ACC112 (cell line): ENCODE measurements at regions not wholly inside any gene's neighbourhood (a gene's known extent, or its start where the extent isn't known, plus 50 kb on each side); places are given as distances from the start of the nearest gene placed in this dataset.
A peak's percentile ranks its signal among the peaks of the same experiment; 100 is the strongest.

Experiments used
- H2AFZ ChIP-seq: fragments of 200-600 bp; sonication (generic); one replicate; pipeline ENCODE4 v1.6.0; 2017; ENCODE audit warnings: antibody characterized with exemption, low read length; ENCODE audit not compliant: unreplicated experiment
- H3K27ac ChIP-seq: fragments of 200-600 bp; sonication (generic); 2 replicates; pipeline ENCODE4 v1.5.1; 2014; ENCODE audit warnings: low read depth, mild to moderate bottlenecking, antibody characterized with exemption, low read length, moderate library complexity
- H3K27me3 ChIP-seq: fragments of 200-600 bp; sonication (generic); 2 replicates; pipeline ENCODE4 v1.6.1; 2014; ENCODE audit warnings: mild to moderate bottlenecking, antibody characterized with exemption, low read length, moderate library complexity, mixed read lengths; ENCODE audit not compliant: insufficient read depth
- H3K36me3 ChIP-seq: fragments of 200-600 bp; sonication (generic); 2 replicates; pipeline ENCODE4 v1.6.1; 2016; ENCODE audit warnings: mild to moderate bottlenecking, antibody characterized with exemption, low read length, moderate library complexity, mixed read lengths; ENCODE audit not compliant: insufficient read depth
- H3K4me1 ChIP-seq: fragments of 200-600 bp; sonication (generic); one replicate; pipeline ENCODE4 v1.6.1; 2016; ENCODE audit warnings: low read length, mixed read lengths; ENCODE audit not compliant: insufficient read depth, unreplicated experiment, control insufficient read depth
- H3K4me3 ChIP-seq: fragments of 200-600 bp; sonication (generic); 2 replicates; pipeline ENCODE4 v1.5.1; 2014; ENCODE audit warnings: mild to moderate bottlenecking, low read depth, low read length
- H3K79me2 ChIP-seq: fragments of 200-600 bp; sonication (generic); one replicate; pipeline ENCODE4 v1.6.0; 2016; ENCODE audit warnings: low read length; ENCODE audit not compliant: control insufficient read depth, unreplicated experiment, insufficient read depth

- H3K27ac ChIP-seq: peak overlapping the region; percentile 61
- H3K36me3 ChIP-seq: no peaks in the 10 kb centered on the region
- H3K4me3 ChIP-seq: peak overlapping the region; percentile 59
- peaks cover 20% of the 10 kb centered on the region for H3K4me1 ChIP-seq
- no peaks in the 10 kb centered on the region for H3K79me2 ChIP-seq
- no peak overlapping the region for H2AFZ ChIP-seq
- no peaks in the 10 kb centered on the region for H3K27me3 ChIP-seq
Measured at GRCh38 chr1:219304227-219305226, 130.8 kb downstream of the LYPLAL1 start.

DNA sequence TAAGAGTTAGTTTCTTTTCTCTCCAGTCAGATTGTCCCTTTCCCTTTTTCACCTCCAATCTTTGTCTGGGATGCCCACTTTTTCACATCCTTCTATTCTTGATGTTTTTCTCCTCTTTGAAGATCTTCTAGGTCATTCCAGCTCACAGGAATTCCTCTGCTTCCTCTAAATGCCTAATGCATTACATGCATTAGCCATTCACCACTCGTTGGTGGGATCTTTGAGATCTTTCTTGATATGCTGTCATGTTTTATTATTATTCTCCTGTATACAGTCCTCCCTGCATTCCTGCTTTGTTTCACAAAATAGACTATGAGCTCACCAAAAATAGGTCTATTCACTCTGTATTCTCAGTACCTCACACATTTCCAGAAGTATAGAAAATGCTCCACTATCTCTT is 129.0 kb downstream of the LYPLAL1 start:
- no peaks in the 10 kb centered on the region for H3K27me3 ChIP-seq
- no peak overlapping the region for H2AFZ ChIP-seq
- H3K27ac ChIP-seq: no peak overlapping the region
- H3K36me3 ChIP-seq: no peaks in the 10 kb centered on the region
- H3K79me2 ChIP-seq: no peaks in the 10 kb centered on the region
- no peak overlapping the region for H3K4me3 ChIP-seq
- peaks cover 21% of the 10 kb centered on the region for H3K4me1 ChIP-seq

DNA sequence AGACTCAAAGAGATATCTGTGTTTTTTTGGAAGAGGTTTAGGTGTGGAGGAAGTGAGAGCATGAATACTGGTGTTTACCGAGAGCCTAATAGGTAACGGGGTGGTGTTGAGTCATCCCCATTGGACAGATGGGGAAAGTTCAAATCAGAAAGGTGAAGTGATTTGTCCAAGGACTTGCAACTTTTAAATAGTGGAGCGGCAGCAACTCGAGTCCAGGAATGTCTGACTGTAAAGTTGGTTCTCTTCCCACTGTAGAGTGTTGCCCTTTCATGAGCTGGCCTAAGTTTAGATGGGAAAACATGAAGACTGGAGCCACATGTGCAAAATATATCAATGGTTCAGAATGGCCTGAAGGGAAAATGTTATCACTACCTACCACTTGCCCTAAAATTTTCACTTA is 125.7 kb downstream of the LYPLAL1 start:
- Histone ChIP-seq H3K79me2 (no peaks in the 10 kb centered on the region), H3K36me3 (no peaks in the 10 kb centered on the region), H3K4me3 (no peak overlapping the region)

GRCh38 chr1:219298571-219299148 is 125.0 kb downstream of the LYPLAL1 start:
- Histone ChIP-seq H3K79me2 (no peaks in the 10 kb centered on the region), H3K4me1 (peaks cover 26% of the 10 kb centered on the region), H2AFZ (no peak overlapping the region), H3K4me3 (no peak overlapping the region), H3K27ac (no peak overlapping the region), H3K27me3 (no peaks in the 10 kb centered on the region), H3K36me3 (no peaks in the 10 kb centered on the region)

More for the DNA sequence above, 125.7 kb downstream of the LYPLAL1 start:
- Histone ChIP-seq H3K27ac (no peak overlapping the region), H3K27me3 (no peaks in the 10 kb centered on the region), H2AFZ (no peak overlapping the region), H3K4me1 (peaks cover 33% of the 10 kb centered on the region)

DNA sequence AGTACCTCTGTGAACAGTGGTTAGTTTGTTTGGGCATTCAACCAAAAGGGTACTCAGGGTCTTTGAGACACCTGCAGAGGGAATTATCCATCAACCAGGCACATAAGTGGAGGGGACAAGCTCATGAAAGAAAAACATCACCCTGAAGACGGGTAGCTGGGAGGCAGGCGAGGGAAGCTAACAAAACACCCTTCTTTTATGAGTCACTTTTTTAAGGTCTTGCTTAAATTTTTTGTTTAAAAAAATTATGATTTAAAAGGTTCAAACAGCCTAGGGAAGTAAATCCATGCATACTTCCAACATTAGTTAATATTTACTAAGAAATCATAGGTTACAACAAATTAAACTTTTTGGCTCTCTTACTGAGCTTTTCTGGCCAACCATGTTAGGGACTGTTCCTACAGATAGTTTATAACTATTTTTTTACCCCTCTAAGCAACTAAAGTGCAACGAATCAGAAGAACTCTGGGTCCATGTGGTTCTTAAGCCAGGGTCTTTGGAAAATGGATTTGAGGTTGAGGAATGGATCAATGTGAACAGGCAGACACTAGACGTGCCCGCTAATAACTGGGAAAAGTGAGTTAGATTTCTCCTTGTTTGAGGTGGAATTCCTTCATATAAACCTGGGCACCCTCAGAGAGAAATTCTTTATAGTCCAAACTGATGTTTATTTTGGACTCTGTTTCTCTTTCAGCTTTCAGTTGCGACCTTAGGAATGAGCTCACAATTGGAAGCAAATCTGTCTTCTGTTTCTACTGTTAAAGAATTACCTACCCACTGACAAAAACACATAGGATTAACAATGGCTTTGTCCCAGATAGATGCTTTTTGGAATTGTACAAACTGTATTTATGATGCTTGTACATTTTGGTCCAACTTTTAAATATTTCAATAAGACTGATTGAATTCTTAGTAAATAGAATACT is 123.0 kb downstream of the LYPLAL1 start:
- H2AFZ ChIP-seq: peak overlapping the region; percentile 7

GRCh38 chr1:219294251-219294650 is 120.6 kb downstream of the LYPLAL1 start:
- peaks cover 21% of the 10 kb centered on the region for H3K4me1 ChIP-seq
- no peak overlapping the region for H2AFZ ChIP-seq
- no peaks in the 10 kb centered on the region for H3K36me3 ChIP-seq
- H3K27ac ChIP-seq: no peak overlapping the region
- no peaks in the 10 kb centered on the region for H3K79me2 ChIP-seq
- H3K27me3 ChIP-seq: no peaks in the 10 kb centered on the region
- no peak overlapping the region for H3K4me3 ChIP-seq

More for the DNA sequence above, 123.0 kb downstream of the LYPLAL1 start:
- peaks cover 21% of the 10 kb centered on the region for H3K4me1 ChIP-seq
- H3K27me3 ChIP-seq: no peaks in the 10 kb centered on the region
- H3K27ac ChIP-seq: peak overlapping the region; percentile 44
- H3K4me3 ChIP-seq: no peak overlapping the region
- H3K79me2 ChIP-seq: no peaks in the 10 kb centered on the region
- no peaks in the 10 kb centered on the region for H3K36me3 ChIP-seq

DNA sequence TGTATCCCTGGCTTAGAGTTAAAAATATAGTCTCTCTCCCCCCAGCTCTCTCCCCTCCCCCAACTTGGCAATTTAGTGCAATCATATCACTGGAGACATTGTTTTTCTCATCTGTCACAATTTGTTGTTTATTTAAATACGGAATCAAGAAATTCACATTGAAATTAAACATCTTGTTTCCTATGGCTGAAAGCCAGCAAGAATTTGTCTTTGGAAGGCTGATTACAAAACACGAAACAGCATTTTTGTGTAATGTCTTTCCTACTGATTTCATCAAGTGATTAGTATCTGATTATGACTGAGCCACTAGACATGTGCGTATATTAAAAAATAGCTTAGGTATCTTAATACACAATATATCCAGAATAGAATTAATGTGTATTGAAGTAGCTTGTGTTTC is 119.7 kb downstream of the LYPLAL1 start:
- Histone ChIP-seq H2AFZ (no peak overlapping the region), H3K79me2 (no peaks in the 10 kb centered on the region)

DNA sequence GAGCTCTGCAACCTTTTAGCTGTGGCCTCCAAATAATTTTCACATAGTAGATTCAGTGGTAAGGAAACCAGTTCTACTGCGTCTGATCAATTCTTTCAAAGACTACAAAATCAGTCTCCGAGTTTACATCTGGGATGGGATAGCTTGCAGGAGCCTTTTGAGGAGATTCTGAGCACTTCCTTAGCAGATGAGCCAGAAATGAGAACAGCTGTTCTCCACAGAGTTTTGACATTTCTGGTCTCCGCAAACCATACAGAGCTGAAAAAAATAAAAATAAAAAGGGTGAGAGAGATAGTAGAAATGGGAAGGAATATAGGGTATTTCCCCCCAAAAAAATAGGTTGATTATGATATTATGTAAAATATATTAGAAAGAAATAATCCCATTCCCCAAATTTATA is 119.3 kb downstream of the LYPLAL1 start:
- Histone ChIP-seq H3K36me3 (no peaks in the 10 kb centered on the region), H3K4me3 (no peak overlapping the region), H3K27ac (no peak overlapping the region), H3K79me2 (no peaks in the 10 kb centered on the region), H2AFZ (no peak overlapping the region), H3K4me1 (peaks cover 21% of the 10 kb centered on the region), H3K27me3 (no peaks in the 10 kb centered on the region)

More for the DNA sequence above, 119.7 kb downstream of the LYPLAL1 start:
- Histone ChIP-seq H3K27me3 (no peaks in the 10 kb centered on the region), H3K4me1 (peaks cover 21% of the 10 kb centered on the region), H3K4me3 (no peak overlapping the region), H3K36me3 (no peaks in the 10 kb centered on the region), H3K27ac (no peak overlapping the region)

DNA sequence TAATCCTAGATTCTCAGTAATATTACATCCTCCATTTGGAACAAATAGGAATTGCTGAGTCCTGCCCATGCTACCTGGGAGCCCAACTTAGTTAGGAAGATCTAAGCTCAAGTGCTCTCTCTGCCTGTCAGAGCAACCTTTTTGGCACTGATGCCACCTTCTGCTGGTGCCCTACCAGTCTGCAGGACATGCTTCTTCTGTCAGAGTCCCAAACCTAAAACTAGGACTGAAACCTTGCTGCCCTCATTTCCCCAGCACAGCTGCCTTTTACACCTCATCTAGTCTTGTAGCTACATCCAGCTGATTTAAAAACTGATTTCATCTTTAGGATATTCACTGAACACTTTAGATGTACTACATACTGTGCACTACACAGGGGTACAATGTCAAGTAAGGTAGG is 118.7 kb downstream of the LYPLAL1 start:
- no peaks in the 10 kb centered on the region for H3K27me3 ChIP-seq
- no peaks in the 10 kb centered on the region for H3K36me3 ChIP-seq
- H3K27ac ChIP-seq: no peak overlapping the region
- peaks cover 16% of the 10 kb centered on the region for H3K4me1 ChIP-seq
- no peaks in the 10 kb centered on the region for H3K79me2 ChIP-seq
- no peak overlapping the region for H3K4me3 ChIP-seq
- H2AFZ ChIP-seq: no peak overlapping the region

- H3K4me1 ChIP-seq: no peaks in the 10 kb centered on the region
- no peak overlapping the region for H3K4me3 ChIP-seq
- H3K27ac ChIP-seq: no peak overlapping the region
- no peak overlapping the region for H2AFZ ChIP-seq
- H3K79me2 ChIP-seq: no peaks in the 10 kb centered on the region
- no peaks in the 10 kb centered on the region for H3K36me3 ChIP-seq
- H3K27me3 ChIP-seq: no peaks in the 10 kb centered on the region
Measured at GRCh38 chr1:219289171-219289570, 115.5 kb downstream of the LYPLAL1 start.
